ENCODE measurements at regions not wholly inside any gene's neighbourhood (a gene's known extent, or its start where the extent isn't known, plus 50 kb on each side); places are given as distances from the start of the nearest gene placed in this dataset.

DNA sequence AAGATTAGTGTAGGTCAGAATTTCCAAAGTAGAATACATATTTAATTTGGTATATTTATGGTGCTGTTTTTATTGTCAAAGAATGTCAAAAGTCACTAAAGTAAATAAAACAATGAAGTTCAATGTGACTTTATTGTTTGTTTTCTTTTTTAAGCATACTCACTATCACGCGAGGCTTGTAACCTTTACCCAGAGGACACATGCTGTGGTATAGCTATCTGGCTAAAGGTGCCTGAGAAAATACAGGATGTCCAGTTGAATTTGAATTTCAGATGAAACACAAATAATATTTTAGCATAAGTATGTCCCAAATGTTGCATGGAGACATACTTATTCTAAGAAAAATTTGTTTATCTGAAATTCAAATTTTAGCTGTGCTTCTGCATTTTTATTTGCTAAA is 103.3 kb upstream of the KLF7 start:
- Histone ChIP-seq H3K9me3 (ENCODE audit: insufficient read depth, low read length) (no peaks in the 10 kb centered on the region), H3K9ac (ENCODE audit: insufficient read length, low read depth) (no peak overlapping the region), H3K27me3 (ENCODE audit: insufficient read depth, insufficient read length) (no peaks in the 10 kb centered on the region), H3K4me3 (ENCODE audit: insufficient read length, low read depth) (no peak overlapping the region), H3K4me1 (ENCODE audit: insufficient read depth, insufficient read length) (no peaks in the 10 kb centered on the region), H3K36me3 (ENCODE audit: insufficient read depth, insufficient read length, low read length) (no peaks in the 10 kb centered on the region)
- TF ChIP-seq SUZ12 (IDR thresholded peaks at IDR 0.05; ENCODE audit: extremely low read depth, insufficient read depth, insufficient read length) (no peak), ZNF274 (IDR thresholded peaks at IDR 0.05; ENCODE audit: low read depth, low read length) (no peak), YY1 (IDR thresholded peaks at IDR 0.05; ENCODE audit: insufficient read depth, insufficient read length) (no peak)
- DNase-seq (ENCODE audit: low read depth, low spot score): no peak

DNA sequence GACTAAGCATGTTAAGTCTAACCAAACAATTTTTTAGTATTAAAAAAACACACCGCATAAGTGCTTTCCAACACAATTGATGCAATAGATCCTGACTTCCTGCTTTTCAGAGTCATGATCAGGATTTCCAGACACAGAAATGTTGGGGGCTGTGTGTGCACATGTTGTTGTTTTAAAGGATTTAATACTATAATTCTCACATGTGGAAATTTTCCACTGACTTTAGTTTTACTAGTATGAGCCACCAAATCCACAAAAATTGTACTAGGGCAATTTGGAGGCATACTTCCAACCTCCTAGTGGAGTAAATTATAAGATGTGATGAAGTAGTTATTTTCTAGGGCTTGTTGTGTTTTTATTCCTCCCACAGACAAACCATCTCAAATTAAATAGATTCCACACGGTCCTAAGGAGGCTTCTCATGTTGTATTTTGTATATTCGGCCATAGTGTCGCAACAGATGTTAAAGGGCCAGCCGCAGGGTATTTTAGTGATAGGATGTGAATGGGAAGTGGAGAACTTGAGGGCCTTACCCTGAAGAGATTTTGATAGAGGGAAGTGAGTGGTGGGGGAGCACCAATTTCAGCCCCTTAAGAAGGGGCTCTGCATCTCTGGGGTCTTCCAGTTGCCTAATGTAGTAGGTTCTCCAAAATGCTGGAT is 108.9 kb upstream of the KLF7 start:
- Histone ChIP-seq H3K36me3 (ENCODE audit: insufficient read depth, insufficient read length, low read length) (no peaks in the 10 kb centered on the region), H3K4me3 (ENCODE audit: insufficient read length, low read depth) (no peak overlapping the region), H3K9ac (ENCODE audit: insufficient read length, low read depth) (no peak overlapping the region), H3K9me3 (ENCODE audit: insufficient read depth, low read length) (no peaks in the 10 kb centered on the region; the same call in 1 of the 2 replicates), H3K27me3 (ENCODE audit: insufficient read depth, insufficient read length) (no peaks in the 10 kb centered on the region), H3K4me1 (ENCODE audit: insufficient read depth, insufficient read length) (no peaks in the 10 kb centered on the region)
- no peak for TF ChIP-seq YY1 (IDR thresholded peaks at IDR 0.05; ENCODE audit: insufficient read depth, insufficient read length)
- no peak for DNase-seq (ENCODE audit: low read depth, low spot score)

DNA sequence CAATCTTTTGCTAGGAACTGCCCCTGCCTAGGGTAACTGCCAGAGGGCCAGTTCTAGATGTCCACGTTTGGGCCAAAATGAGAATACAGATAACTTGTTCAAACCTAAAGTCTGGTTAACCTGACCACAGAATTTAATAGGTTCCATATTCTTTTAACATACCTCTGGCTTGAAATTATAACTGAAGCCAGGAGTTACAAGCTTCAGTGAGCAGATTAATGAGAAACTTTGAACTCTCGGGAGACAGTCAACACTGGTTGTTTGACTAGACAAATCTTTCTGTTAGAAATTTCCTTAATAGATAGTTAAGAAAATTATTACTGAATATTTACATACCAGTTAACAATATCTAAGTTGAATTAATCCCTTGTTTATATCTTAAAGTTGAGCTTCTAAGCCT is 110.0 kb upstream of the KLF7 start:
- Histone ChIP-seq H3K4me1 (ENCODE audit: insufficient read depth, insufficient read length) (no peaks in the 10 kb centered on the region), H3K9ac (ENCODE audit: insufficient read length, low read depth) (no peak overlapping the region), H3K4me3 (ENCODE audit: insufficient read length, low read depth) (no peak overlapping the region), H3K36me3 (ENCODE audit: insufficient read depth, insufficient read length, low read length) (no peaks in the 10 kb centered on the region), H3K9me3 (ENCODE audit: insufficient read depth, low read length) (no peaks in the 10 kb centered on the region; the same call in 1 of the 2 replicates), H3K27me3 (ENCODE audit: insufficient read depth, insufficient read length) (no peaks in the 10 kb centered on the region)
- TF ChIP-seq ZNF274 (IDR thresholded peaks at IDR 0.05; ENCODE audit: low read depth, low read length) (no peak), YY1 (IDR thresholded peaks at IDR 0.05; ENCODE audit: insufficient read depth, insufficient read length) (no peak), SUZ12 (IDR thresholded peaks at IDR 0.05; ENCODE audit: extremely low read depth, insufficient read depth, insufficient read length) (no peak)
- no peak for DNase-seq (ENCODE audit: low read depth, low spot score)

DNA sequence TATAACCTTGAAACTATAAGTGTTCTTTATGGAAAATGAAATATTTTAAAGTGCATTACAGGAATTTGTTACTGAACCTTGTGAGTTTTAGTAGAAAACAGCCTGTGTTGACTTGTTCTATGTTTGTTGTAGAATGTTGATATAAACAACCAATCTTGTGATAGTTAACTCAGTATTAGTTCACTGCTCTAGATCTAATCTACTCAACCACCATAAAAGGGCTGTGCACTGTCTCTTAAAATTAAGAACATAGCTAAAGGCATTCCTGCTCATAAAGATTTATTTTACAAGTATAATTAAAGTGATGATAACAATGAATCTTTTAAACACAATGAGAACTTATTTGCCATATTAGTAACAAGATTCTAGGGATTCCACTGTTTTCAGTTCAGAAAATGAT is 110.5 kb upstream of the KLF7 start:
- no peaks in the 10 kb centered on the region; the same call in 1 of the 2 replicates for H3K9me3 ChIP-seq (ENCODE audit: insufficient read depth, low read length)
- TF ChIP-seq YY1 (IDR thresholded peaks at IDR 0.05; ENCODE audit: insufficient read depth, insufficient read length) (no peak), SUZ12 (IDR thresholded peaks at IDR 0.05; ENCODE audit: extremely low read depth, insufficient read depth, insufficient read length) (no peak)

DNA sequence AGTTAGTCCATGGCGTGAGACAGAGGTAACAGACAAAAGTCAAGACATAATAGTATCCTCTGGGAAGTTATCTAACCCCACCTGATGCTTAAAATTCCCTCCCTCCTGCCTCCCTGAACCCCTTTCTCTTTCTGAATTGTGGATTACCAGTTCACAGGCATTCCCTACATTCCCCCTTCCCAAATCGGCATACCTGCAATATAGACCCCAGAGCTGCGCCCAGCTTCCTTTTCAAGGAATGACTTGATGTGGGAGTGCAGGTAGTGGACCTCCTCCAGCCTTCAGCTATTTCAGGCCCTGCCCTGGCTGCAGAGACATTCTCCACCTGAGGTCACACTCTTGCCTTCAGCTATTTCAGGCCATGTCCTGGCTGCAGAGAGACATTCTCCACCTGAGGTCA is 111.1 kb upstream of the KLF7 start:
- no peaks in the 10 kb centered on the region; the same call in 1 of the 2 replicates for H3K9me3 ChIP-seq (ENCODE audit: insufficient read depth, low read length)
- no peaks in the 10 kb centered on the region for H3K4me1 ChIP-seq (ENCODE audit: insufficient read depth, insufficient read length)
- H3K36me3 ChIP-seq (ENCODE audit: insufficient read depth, insufficient read length, low read length): no peaks in the 10 kb centered on the region
- H3K9ac ChIP-seq (ENCODE audit: insufficient read length, low read depth): no peak overlapping the region
- DNase-seq (ENCODE audit: low read depth, low spot score): no peak
- H3K27me3 ChIP-seq (ENCODE audit: insufficient read depth, insufficient read length): no peaks in the 10 kb centered on the region
- no peak for TF ChIP-seq ZNF274 (IDR thresholded peaks at IDR 0.05; ENCODE audit: low read depth, low read length)
- TF ChIP-seq YY1 (IDR thresholded peaks at IDR 0.05; ENCODE audit: insufficient read depth, insufficient read length): no peak
- no peak for TF ChIP-seq SUZ12 (IDR thresholded peaks at IDR 0.05; ENCODE audit: extremely low read depth, insufficient read depth, insufficient read length)
- H3K4me3 ChIP-seq (ENCODE audit: insufficient read length, low read depth): no peak overlapping the region

More for the DNA sequence above, 110.5 kb upstream of the KLF7 start:
- no peaks in the 10 kb centered on the region for H3K36me3 ChIP-seq (ENCODE audit: insufficient read depth, insufficient read length, low read length)
- no peaks in the 10 kb centered on the region for H3K4me1 ChIP-seq (ENCODE audit: insufficient read depth, insufficient read length)
- H3K9ac ChIP-seq (ENCODE audit: insufficient read length, low read depth): no peak overlapping the region
- no peaks in the 10 kb centered on the region for H3K27me3 ChIP-seq (ENCODE audit: insufficient read depth, insufficient read length)
- no peak overlapping the region for H3K4me3 ChIP-seq (ENCODE audit: insufficient read length, low read depth)
- no peak for DNase-seq (ENCODE audit: low read depth, low spot score)

DNA sequence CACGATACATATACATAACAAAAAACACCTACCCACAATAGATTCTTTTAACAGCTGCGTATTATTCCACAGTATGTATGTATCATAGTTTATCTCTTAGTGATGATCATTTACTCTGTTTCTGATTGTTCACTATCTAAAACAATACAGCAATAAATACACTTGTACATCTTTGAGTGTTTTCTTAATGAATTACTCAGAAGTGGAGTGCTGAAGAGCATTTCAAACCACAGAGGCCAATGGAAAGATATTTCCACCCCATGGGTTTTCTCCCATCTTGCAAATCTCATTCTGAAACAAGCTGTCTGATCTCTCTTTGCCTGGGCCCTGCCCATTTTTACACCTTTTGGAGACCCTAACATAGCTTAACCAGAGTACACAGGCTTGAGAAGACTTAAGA is 113.8 kb upstream of the KLF7 start:
- no peak overlapping the region for H3K9ac ChIP-seq (ENCODE audit: insufficient read length, low read depth)
- no peak overlapping the region for H3K4me3 ChIP-seq (ENCODE audit: insufficient read length, low read depth)
- H3K27me3 ChIP-seq (ENCODE audit: insufficient read depth, insufficient read length): no peaks in the 10 kb centered on the region
- no peak for DNase-seq (ENCODE audit: low read depth, low spot score)
- TF ChIP-seq ZNF274 (IDR thresholded peaks at IDR 0.05; ENCODE audit: low read depth, low read length): no peak
- no peak for TF ChIP-seq SUZ12 (IDR thresholded peaks at IDR 0.05; ENCODE audit: extremely low read depth, insufficient read depth, insufficient read length)
- no peak for TF ChIP-seq YY1 (IDR thresholded peaks at IDR 0.05; ENCODE audit: insufficient read depth, insufficient read length)
- no peaks in the 10 kb centered on the region for H3K9me3 ChIP-seq (ENCODE audit: insufficient read depth, low read length)
- H3K4me1 ChIP-seq (ENCODE audit: insufficient read depth, insufficient read length): no peaks in the 10 kb centered on the region
- H3K36me3 ChIP-seq (ENCODE audit: insufficient read depth, insufficient read length, low read length): no peaks in the 10 kb centered on the region

DNA sequence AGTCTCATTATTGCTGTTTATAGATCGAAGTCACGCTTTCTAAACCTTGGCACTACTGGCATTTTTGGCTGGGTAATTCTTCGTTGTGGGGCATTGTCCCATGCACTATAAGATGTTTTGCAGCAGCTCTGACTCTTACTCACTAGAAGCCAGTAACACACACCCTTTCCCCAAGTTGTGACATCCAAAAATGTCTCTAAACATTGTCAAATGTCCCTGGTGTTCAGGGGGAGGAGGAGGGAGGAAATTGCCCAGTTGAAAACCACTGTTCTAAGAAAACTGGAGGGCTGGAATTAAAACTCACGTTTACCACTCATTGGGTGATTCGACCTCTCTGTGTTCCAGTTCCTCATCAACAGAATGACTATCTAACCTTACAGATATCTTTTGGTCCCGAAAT is 115.7 kb upstream of the KLF7 start:
- no peak for DNase-seq (ENCODE audit: low read depth, low spot score)
- Histone ChIP-seq H3K4me1 (ENCODE audit: insufficient read depth, insufficient read length) (peaks cover 4% of the 10 kb centered on the region), H3K4me3 (ENCODE audit: insufficient read length, low read depth) (no peak overlapping the region), H3K9me3 (ENCODE audit: insufficient read depth, low read length) (no peaks in the 10 kb centered on the region), H3K9ac (ENCODE audit: insufficient read length, low read depth) (no peak overlapping the region), H3K36me3 (ENCODE audit: insufficient read depth, insufficient read length, low read length) (no peaks in the 10 kb centered on the region), H3K27me3 (ENCODE audit: insufficient read depth, insufficient read length) (no peaks in the 10 kb centered on the region)
- TF ChIP-seq ZNF274 (IDR thresholded peaks at IDR 0.05; ENCODE audit: low read depth, low read length) (no peak), SUZ12 (IDR thresholded peaks at IDR 0.05; ENCODE audit: extremely low read depth, insufficient read depth, insufficient read length) (no peak), YY1 (IDR thresholded peaks at IDR 0.05; ENCODE audit: insufficient read depth, insufficient read length) (no peak)

All from NT2/D1 (cell line).